Embryonic facial prominence (tissue), 1 donor: ENCODE measurements at regions not wholly inside any gene's neighbourhood (a gene's known extent, or its start where the extent isn't known, plus 50 kb on each side); places are given as distances from the start of the nearest gene placed in this dataset.
"Not testable (repeated sequence)": the region's sequence is repeated elsewhere in the genome, so short reads cannot be mapped to it uniquely, and the experiment has no call there.

Source experiments
- DNase-seq: peaks from one replicate; pipeline ENCODE4 v3.0.0-alpha.2; 2016; ENCODE audit errors: extremely low spot score

- DNase-seq: no peak
Observed at GRCh38 chr7:68384581-68384980, 1213.7 kb upstream of the AUTS2 start.

- DNase-seq: no peak
Observed at GRCh38 chr7:68393051-68393450, 1205.2 kb upstream of the AUTS2 start.

GRCh38 chr7:68394131-68394530 is 1204.1 kb upstream of the AUTS2 start:
- no peak for DNase-seq

- DNase-seq: no peak
Observed at GRCh38 chr7:68399991-68400590, 1198.2 kb upstream of the AUTS2 start.

GRCh38 chr7:68400783-68401182 is 1197.5 kb upstream of the AUTS2 start:
- DNase-seq: no peak

- DNase-seq: no peak
Observed at GRCh38 chr7:68401313-68401712, 1197.0 kb upstream of the AUTS2 start.

GRCh38 chr7:68406480-68406879 is 1191.8 kb upstream of the AUTS2 start:
- DNase-seq: no peak

- DNase-seq: no peak
Observed at GRCh38 chr7:68407460-68407859, 1190.8 kb upstream of the AUTS2 start.

- DNase-seq: no peak
Observed at GRCh38 chr7:68408873-68409272, 1189.4 kb upstream of the AUTS2 start.

- no peak for DNase-seq
Observed at GRCh38 chr7:68409851-68410250, 1188.4 kb upstream of the AUTS2 start.

GRCh38 chr7:68410693-68411092 is 1187.6 kb upstream of the AUTS2 start:
- DNase-seq: not testable (repeated sequence)

- no peak for DNase-seq
Observed at GRCh38 chr7:68411742-68412141, 1186.5 kb upstream of the AUTS2 start.

GRCh38 chr7:68414631-68415425 is 1183.4 kb upstream of the AUTS2 start:
- no peak for DNase-seq

GRCh38 chr7:68417002-68417401 is 1181.3 kb upstream of the AUTS2 start:
- DNase-seq: no peak

- DNase-seq: no peak
Observed at GRCh38 chr7:68417659-68418058, 1180.6 kb upstream of the AUTS2 start.

- DNase-seq: no peak
Observed at GRCh38 chr7:68420342-68421192, 1177.7 kb upstream of the AUTS2 start.

GRCh38 chr7:68421712-68422111 is 1176.6 kb upstream of the AUTS2 start:
- no peak for DNase-seq

GRCh38 chr7:68422281-68422680 is 1176.0 kb upstream of the AUTS2 start:
- DNase-seq: no peak

- DNase-seq: no peak
Observed at GRCh38 chr7:68423356-68423755, 1174.9 kb upstream of the AUTS2 start.

GRCh38 chr7:68424658-68425297 is 1173.5 kb upstream of the AUTS2 start:
- no peak for DNase-seq

GRCh38 chr7:68425377-68425776 is 1172.9 kb upstream of the AUTS2 start:
- no peak for DNase-seq
